ENCODE measurements at regions not wholly inside any gene's neighbourhood (a gene's known extent, or its start where the extent isn't known, plus 50 kb on each side); places are given as distances from the start of the nearest gene placed in this dataset.

DNA sequence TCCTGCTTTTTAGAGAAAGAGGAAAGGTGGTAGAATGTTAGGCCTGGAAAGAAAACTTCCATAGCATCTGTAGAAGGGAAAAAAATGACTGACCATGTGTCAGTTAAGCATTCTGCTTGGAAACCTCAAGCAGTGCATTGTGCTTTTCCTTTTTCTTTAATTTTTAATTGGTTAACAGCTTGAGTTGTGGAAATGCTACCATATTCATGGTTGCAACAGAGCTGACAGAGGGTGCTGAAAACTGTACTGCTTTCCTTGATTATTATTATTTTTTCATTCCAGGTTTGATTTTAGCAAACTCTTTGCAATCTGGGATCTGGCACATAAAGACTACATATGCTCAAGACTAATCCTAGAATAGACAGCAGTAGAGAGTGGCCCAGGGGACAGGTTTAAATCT, 404.5 kb downstream of the EPHA4 start:
- Mint-ChIP-seq H3K36me3 (ENCODE audit: low read depth) (no peaks in the 10 kb centered on the region), H3K4me1 (ENCODE audit: low read depth) (no peaks in the 10 kb centered on the region), H3K4me3 (no peak overlapping the region), H3K9me3 (ENCODE audit: insufficient read depth) (no peaks in the 10 kb centered on the region), H3K27me3 (ENCODE audit: low read depth) (no peaks in the 10 kb centered on the region), H3K27ac (no peak overlapping the region)
- CTCF ChIA-PET: no interaction called here
- POLR2A ChIA-PET: no interaction called here
- ATAC-seq: no peak
- no peak for DNase-seq

DNA sequence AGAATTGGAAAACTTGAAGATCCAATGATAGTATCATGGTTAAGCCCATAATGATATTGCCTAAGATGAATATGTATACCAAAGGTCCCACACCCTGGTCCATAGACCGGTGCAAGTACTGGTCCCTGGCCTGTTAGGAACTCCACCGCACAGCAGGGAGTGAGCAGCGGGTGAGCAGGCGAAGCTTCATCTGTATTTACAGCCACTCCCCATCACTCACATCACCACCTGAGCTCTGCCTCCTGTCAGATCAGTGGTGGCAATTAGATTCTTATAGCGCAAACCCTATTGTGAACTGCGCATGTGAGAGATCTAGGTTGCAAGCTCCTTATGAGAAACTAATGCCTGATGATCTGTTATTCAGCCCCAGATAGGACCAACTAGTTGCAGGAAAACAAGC, 402.4 kb downstream of the EPHA4 start:
- H3K4me3 Mint-ChIP-seq: no peak overlapping the region
- no peaks in the 10 kb centered on the region for H3K27me3 Mint-ChIP-seq (ENCODE audit: low read depth)
- no peaks in the 10 kb centered on the region for H3K9me3 Mint-ChIP-seq (ENCODE audit: insufficient read depth)
- no peak for ATAC-seq
- no peaks in the 10 kb centered on the region for H3K36me3 Mint-ChIP-seq (ENCODE audit: low read depth)
- CTCF ChIA-PET: no interaction called here
- POLR2A ChIA-PET: no interaction called here
- H3K4me1 Mint-ChIP-seq (ENCODE audit: low read depth): no peaks in the 10 kb centered on the region
- no peak overlapping the region for H3K27ac Mint-ChIP-seq
- no peak for DNase-seq

DNA sequence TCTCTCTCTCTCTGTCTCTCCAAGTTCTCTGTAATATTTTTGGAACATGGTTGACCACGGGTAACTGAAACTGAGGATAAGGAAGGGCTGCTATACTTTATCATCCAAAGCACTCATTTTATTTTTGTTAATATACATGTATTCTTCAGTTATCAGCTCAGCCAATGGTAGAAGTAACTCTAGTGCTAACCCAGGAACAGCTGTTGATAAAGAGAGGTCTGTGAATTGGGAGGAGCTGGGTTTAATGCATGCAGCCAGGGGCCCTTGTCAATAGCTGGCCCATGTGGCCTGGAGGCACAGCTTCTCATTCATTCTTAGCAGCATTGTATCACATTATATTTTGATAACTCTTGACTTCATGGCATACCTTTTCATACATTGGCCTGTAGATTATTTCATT, 401.6 kb downstream of the EPHA4 start:
- ChIA-PET CTCF (no interaction called here), POLR2A (no interaction called here)
- H3K4me1 Mint-ChIP-seq (ENCODE audit: low read depth): no peaks in the 10 kb centered on the region
- no peak overlapping the region for H3K4me3 Mint-ChIP-seq
- H3K9me3 Mint-ChIP-seq (ENCODE audit: insufficient read depth): no peaks in the 10 kb centered on the region
- DNase-seq (no peak), ATAC-seq (no peak)
- no peak overlapping the region for H3K27ac Mint-ChIP-seq
- no peaks in the 10 kb centered on the region for H3K27me3 Mint-ChIP-seq (ENCODE audit: low read depth)
- no peaks in the 10 kb centered on the region for H3K36me3 Mint-ChIP-seq (ENCODE audit: low read depth)

DNA sequence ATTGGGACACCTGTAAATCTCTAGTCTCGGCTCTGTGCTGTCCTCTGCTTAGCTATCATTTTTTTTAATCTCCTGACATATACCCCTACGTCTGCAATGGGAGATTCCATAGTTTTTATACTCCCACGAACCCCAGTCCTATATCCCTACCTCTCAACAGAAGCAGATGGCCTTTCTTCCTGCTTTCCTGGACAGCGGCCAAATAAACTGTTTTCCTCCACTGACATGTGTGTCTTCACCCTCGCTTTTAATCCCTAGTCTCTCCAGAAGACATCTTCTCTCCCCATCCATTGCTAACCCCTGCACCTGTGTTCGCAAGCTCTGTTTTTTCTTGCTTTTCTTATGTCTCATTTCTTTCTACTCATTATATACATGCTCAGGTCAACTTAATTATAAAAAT, 395.4 kb downstream of the EPHA4 start:
- H3K27me3 Mint-ChIP-seq (ENCODE audit: low read depth): no peaks in the 10 kb centered on the region
- ChIA-PET POLR2A (no interaction called here), CTCF (no interaction called here)
- no peak overlapping the region for H3K27ac Mint-ChIP-seq
- ATAC-seq (no peak), DNase-seq (no peak)
- H3K4me3 Mint-ChIP-seq: no peak overlapping the region
- H3K4me1 Mint-ChIP-seq (ENCODE audit: low read depth): no peaks in the 10 kb centered on the region
- H3K36me3 Mint-ChIP-seq (ENCODE audit: low read depth): no peaks in the 10 kb centered on the region
- H3K9me3 Mint-ChIP-seq (ENCODE audit: insufficient read depth): no peaks in the 10 kb centered on the region

DNA sequence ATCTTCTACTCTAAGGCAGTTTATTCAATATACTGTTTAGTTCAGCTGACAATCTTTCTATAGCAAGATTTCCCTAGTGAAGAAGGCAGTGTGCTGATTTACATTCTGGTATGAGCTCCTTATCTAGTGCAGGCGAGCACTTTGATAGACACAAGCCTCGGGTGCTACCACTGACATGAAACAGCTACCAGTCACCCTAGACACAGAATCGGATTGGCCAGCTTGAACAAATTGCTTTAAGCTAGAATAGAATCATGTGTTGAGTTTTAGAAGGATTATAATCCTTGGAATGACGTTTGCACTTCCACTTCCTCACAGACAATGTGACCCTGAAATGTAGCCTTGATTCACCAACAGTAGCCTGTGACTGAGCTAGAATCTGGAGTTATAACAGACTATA, 394.0 kb downstream of the EPHA4 start:
- ATAC-seq (no peak), DNase-seq (no peak)
- no peaks in the 10 kb centered on the region for H3K4me1 Mint-ChIP-seq (ENCODE audit: low read depth)
- H3K4me3 Mint-ChIP-seq: no peak overlapping the region
- POLR2A ChIA-PET: no interaction called here
- H3K9me3 Mint-ChIP-seq (ENCODE audit: insufficient read depth): no peaks in the 10 kb centered on the region
- H3K27ac Mint-ChIP-seq: no peak overlapping the region
- no peaks in the 10 kb centered on the region for H3K36me3 Mint-ChIP-seq (ENCODE audit: low read depth)
- H3K27me3 Mint-ChIP-seq (ENCODE audit: low read depth): no peaks in the 10 kb centered on the region
- CTCF ChIA-PET: no interaction called here

DNA sequence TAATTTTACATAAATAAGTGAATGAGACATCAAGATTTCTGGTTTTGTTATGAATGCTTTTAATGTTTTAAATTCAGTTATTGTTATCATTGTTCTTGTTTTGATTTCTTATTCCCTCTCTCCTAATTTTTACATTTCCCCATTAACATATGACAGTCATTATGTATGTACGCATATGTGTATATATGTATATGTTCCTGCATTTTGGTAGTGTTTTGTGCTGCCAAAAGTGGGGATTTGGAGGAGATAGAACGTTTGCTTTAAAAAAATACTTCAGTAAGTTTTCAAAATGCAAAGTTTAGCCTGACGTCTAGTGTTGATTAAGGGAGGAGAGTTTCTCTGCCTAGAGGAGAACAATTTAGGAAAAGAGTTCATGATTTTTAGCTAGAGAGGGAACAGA, 385.2 kb downstream of the EPHA4 start:
- Mint-ChIP-seq H3K27ac (no peak overlapping the region), H3K4me3 (no peak overlapping the region), H3K4me1 (ENCODE audit: low read depth) (no peaks in the 10 kb centered on the region), H3K36me3 (ENCODE audit: low read depth) (no peaks in the 10 kb centered on the region), H3K9me3 (ENCODE audit: insufficient read depth) (no peaks in the 10 kb centered on the region), H3K27me3 (ENCODE audit: low read depth) (no peaks in the 10 kb centered on the region)
- POLR2A ChIA-PET: no interaction called here
- ATAC-seq (no peak), DNase-seq (no peak)
- CTCF ChIA-PET: interaction anchor here (0.7 kb wide), 1 partner anchor 81 kb away, joined by 3 read pairs; no protein-coding TSS in a partner anchor

DNA sequence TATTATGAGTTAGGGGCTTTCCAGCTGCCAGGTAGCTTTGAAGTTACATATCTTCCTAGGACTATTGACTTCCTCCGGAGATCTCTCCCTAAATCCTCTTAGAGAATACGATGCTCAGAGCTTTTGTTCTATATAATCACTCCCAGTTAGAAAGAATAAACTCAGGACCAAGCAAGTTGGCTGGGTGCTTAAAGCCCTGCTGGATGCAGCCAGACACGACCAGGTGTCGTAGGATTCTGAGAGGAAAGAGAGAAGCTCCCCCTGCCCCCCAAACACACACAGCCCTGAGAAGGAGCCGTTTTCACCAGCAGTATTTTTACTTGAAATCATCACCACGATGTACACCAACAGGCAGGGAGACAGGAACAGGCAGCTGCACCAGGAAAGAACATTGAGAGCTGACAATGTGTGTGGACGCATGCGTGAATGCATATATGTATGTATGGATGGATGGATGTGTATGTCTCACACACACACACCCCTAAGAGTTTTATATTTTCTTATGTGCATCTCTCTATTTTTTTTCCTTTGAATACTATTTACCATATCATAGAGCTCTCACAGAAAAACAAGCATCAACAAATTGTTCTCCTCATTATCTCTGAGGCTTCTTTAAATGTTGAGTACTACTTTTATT, 382.6 kb downstream of the EPHA4 start:
- Mint-ChIP-seq H3K27me3 (ENCODE audit: low read depth) (no peaks in the 10 kb centered on the region), H3K4me3 (no peak overlapping the region), H3K4me1 (ENCODE audit: low read depth) (no peaks in the 10 kb centered on the region), H3K9me3 (ENCODE audit: insufficient read depth) (no peaks in the 10 kb centered on the region), H3K27ac (no peak overlapping the region), H3K36me3 (ENCODE audit: low read depth) (no peaks in the 10 kb centered on the region)
- DNase-seq (no peak), ATAC-seq (no peak)
- ChIA-PET POLR2A (no interaction called here), CTCF (no interaction called here)

DNA sequence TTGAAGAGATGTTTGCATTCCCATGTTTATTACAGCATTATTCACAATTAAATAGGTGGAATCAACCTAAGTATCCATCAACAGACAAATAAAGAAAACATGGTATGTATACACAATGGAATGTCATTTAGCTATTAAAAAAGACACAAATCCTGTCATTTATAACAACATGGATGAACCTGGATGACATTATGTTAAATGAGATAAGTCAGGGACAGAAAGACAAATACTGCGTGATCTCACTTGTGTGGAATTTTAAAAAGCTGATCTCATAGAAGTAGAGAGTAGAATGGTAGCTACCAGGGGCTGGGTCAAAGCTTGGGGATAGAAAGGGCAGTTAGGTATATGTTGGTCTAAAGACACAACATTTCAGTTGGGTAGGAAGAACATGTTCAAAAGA, 376.3 kb downstream of the EPHA4 start:
- Mint-ChIP-seq H3K27ac (no peak overlapping the region), H3K4me3 (no peak overlapping the region), H3K4me1 (ENCODE audit: low read depth) (no peaks in the 10 kb centered on the region), H3K27me3 (ENCODE audit: low read depth) (no peaks in the 10 kb centered on the region), H3K36me3 (ENCODE audit: low read depth) (no peaks in the 10 kb centered on the region), H3K9me3 (ENCODE audit: insufficient read depth) (no peaks in the 10 kb centered on the region)
- POLR2A ChIA-PET: no interaction called here
- DNase-seq (no peak), ATAC-seq (no peak)
- CTCF ChIA-PET: no interaction called here

DNA sequence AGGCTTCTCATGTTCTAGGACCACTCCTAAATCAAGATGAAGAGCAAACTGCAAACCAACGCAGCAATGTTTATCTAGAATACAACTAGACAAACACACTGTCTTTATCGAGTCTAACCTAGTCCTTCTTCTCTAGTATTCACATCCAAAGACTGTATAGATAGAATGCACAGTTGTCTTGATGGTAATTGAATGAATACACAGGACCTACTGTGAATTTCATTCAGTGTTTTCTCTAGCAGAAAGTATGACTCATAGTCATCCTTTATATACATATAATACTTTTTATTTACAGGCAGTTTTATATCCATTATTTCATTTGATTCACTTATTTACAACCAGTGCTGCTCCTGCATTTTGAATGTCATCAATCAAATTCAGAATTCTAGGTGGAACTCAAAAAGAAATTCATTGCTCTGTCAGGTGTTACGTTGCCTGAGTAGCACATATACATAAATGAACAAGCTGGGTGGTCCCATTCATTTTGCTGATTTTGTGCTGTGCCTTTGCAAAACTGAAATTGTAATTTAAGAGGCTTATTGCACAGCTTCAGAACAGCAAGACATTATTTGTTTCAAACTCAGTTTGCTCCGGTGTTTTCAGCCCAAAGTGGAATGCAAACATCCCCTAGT, 374.8 kb downstream of the EPHA4 start:
- CTCF ChIA-PET: no interaction called here
- H3K4me3 Mint-ChIP-seq: no peak overlapping the region
- ATAC-seq (no peak), DNase-seq (no peak)
- H3K36me3 Mint-ChIP-seq (ENCODE audit: low read depth): no peaks in the 10 kb centered on the region
- H3K9me3 Mint-ChIP-seq (ENCODE audit: insufficient read depth): no peaks in the 10 kb centered on the region
- POLR2A ChIA-PET: no interaction called here
- H3K4me1 Mint-ChIP-seq (ENCODE audit: low read depth): no peaks in the 10 kb centered on the region
- no peak overlapping the region for H3K27ac Mint-ChIP-seq
- no peaks in the 10 kb centered on the region for H3K27me3 Mint-ChIP-seq (ENCODE audit: low read depth)

DNA sequence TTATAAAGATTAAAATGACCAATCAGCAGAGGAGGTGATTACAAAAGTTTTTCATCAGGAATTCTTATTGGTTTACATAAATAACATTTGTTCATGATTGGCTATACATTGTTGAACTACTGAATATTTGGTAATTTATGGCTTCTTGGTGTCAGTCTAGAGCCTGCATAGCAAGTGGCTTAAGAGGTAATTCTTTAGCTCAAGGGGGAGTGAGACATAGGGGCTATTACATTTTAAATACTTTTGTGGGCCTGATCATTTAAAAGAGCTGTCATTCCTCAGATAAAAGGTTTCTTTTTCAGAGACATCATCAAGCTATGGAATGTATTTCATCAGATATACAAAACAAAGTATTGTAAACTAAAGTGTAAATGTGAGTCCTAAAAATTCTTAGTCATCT, 373.8 kb downstream of the EPHA4 start:
- no peaks in the 10 kb centered on the region for H3K27me3 Mint-ChIP-seq (ENCODE audit: low read depth)
- ATAC-seq: no peak
- DNase-seq: no peak
- ChIA-PET CTCF (no interaction called here), POLR2A (no interaction called here)
- H3K4me3 Mint-ChIP-seq: no peak overlapping the region
- no peaks in the 10 kb centered on the region for H3K36me3 Mint-ChIP-seq (ENCODE audit: low read depth)
- no peaks in the 10 kb centered on the region for H3K4me1 Mint-ChIP-seq (ENCODE audit: low read depth)
- H3K27ac Mint-ChIP-seq: no peak overlapping the region
- no peaks in the 10 kb centered on the region for H3K9me3 Mint-ChIP-seq (ENCODE audit: insufficient read depth)

DNA sequence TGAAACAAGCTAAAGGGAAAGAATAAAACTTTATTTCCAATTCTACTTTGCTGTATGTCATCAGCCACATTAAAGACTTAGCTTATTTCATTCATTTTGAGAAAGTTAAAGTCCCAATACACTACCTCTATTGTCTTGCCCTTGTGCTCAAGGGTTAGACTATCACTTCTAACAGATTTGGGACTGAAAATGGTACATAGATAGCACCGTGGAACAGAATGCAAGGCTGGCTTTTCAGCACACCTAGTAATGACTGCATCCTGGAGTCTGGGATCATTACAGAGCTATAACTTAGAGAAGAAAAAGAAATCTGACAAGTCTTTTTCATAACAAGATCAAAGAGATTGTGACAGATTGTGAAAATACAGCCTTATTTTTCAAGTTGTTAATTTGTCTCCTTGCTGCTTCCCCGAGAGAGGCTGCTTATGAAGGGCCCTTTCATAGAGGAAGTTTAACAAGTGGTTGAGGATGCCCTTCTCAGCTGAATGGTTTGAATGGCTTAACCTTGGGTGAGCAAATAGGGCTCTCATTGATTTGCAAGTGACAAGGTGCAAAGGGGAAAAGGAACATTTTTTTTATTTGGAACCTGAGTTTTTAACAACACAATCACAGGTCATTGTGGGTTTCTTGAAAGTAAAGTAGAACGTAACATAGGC, 371.8 kb downstream of the EPHA4 start:
- no peak overlapping the region for H3K27ac Mint-ChIP-seq
- H3K4me3 Mint-ChIP-seq: no peak overlapping the region
- ATAC-seq (no peak), DNase-seq (no peak)
- POLR2A ChIA-PET: no interaction called here
- H3K9me3 Mint-ChIP-seq (ENCODE audit: insufficient read depth): no peaks in the 10 kb centered on the region
- no peaks in the 10 kb centered on the region for H3K4me1 Mint-ChIP-seq (ENCODE audit: low read depth)
- CTCF ChIA-PET: no interaction called here
- no peaks in the 10 kb centered on the region for H3K27me3 Mint-ChIP-seq (ENCODE audit: low read depth)
- no peaks in the 10 kb centered on the region for H3K36me3 Mint-ChIP-seq (ENCODE audit: low read depth)

DNA sequence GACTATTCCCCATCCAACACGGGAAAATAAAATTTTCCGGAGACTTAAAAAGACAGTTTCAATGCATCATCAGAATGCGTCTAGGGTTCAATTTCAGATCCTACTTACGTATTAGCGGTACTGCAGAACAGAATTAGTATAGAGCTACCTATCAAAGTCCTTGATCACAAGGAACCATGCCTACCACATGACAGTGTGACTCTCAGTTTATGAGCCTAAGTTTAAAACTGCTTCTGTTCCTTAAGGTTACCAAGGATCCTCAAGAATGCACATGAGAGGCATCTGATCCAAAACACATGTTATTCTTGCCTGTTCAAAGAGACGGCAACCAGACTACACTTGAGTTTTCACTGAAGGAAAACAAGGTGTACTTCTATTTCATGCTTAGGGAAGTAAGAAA, 369.7 kb downstream of the EPHA4 start:
- POLR2A ChIA-PET: no interaction called here
- no peak overlapping the region for H3K27ac Mint-ChIP-seq
- no peaks in the 10 kb centered on the region for H3K27me3 Mint-ChIP-seq (ENCODE audit: low read depth)
- no peak overlapping the region for H3K4me3 Mint-ChIP-seq
- ATAC-seq (no peak), DNase-seq (no peak)
- H3K4me1 Mint-ChIP-seq (ENCODE audit: low read depth): no peaks in the 10 kb centered on the region
- no peaks in the 10 kb centered on the region for H3K36me3 Mint-ChIP-seq (ENCODE audit: low read depth)
- CTCF ChIA-PET: no interaction called here
- no peaks in the 10 kb centered on the region for H3K9me3 Mint-ChIP-seq (ENCODE audit: insufficient read depth)

DNA sequence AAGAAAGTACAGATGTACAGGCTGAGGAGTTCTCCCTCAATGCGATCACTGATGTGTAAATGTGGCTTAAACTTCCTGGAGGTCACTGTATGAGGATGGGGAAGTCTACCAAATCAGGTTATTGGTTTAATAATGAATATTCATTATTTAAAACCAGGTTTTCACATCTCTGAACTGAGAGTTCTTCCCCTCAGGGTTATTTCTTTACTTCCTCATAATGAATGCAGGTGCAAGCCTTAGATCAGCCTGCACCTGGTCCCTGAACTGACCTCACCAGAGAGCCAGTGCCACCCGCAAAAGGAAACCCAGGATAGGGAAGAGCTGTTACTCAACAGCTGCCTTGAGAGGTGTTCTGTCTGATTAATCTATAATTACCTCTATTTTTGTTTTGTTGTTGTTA, 369.0 kb downstream of the EPHA4 start:
- Mint-ChIP-seq H3K27ac (no peak overlapping the region), H3K36me3 (ENCODE audit: low read depth) (no peaks in the 10 kb centered on the region), H3K4me1 (ENCODE audit: low read depth) (no peaks in the 10 kb centered on the region), H3K27me3 (ENCODE audit: low read depth) (no peaks in the 10 kb centered on the region), H3K4me3 (no peak overlapping the region), H3K9me3 (ENCODE audit: insufficient read depth) (no peaks in the 10 kb centered on the region)
- CTCF ChIA-PET: no interaction called here
- no peak for ATAC-seq
- no peak for DNase-seq
- POLR2A ChIA-PET: no interaction called here
